ENCODE measurements at regions not wholly inside any gene's neighbourhood (a gene's known extent, or its start where the extent isn't known, plus 50 kb on each side); places are given as distances from the start of the nearest gene placed in this dataset.

DNA sequence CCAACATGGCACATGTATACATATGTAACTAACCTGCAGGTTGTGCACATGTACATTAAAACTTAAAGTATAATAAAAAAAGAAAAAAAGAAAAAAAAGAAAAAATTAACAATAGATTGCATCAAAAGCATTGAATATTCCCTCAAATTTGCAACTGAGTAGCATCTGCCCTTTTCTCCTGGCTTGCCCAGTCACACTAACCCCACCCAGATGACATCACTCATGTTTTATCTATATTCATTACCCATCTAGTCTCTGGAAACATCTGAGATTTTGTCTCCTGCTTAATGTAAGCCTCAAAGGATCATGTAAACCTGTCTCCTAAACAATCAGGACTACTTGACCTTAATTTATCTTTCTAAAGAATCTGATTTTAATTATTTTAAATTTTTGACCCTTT lies 706.8 kb downstream of the CD109 start:
- TF ChIP-seq, protein P1, sequence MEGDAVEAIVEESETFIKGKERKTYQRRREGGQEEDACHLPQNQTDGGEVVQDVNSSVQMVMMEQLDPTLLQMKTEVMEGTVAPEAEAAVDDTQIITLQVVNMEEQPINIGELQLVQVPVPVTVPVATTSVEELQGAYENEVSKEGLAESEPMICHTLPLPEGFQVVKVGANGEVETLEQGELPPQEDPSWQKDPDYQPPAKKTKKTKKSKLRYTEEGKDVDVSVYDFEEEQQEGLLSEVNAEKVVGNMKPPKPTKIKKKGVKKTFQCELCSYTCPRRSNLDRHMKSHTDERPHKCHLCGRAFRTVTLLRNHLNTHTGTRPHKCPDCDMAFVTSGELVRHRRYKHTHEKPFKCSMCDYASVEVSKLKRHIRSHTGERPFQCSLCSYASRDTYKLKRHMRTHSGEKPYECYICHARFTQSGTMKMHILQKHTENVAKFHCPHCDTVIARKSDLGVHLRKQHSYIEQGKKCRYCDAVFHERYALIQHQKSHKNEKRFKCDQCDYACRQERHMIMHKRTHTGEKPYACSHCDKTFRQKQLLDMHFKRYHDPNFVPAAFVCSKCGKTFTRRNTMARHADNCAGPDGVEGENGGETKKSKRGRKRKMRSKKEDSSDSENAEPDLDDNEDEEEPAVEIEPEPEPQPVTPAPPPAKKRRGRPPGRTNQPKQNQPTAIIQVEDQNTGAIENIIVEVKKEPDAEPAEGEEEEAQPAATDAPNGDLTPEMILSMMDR (IDR thresholded peaks at IDR 0.05): no peak
- no peak for TF ChIP-seq POLR2AphosphoS5 (IDR thresholded peaks at IDR 0.05)

Measured in breast epithelium (tissue), 3 donors.